Occipital lobe (tissue), 1 donor: ENCODE measurements at regions not wholly inside any gene's neighbourhood (a gene's known extent, or its start where the extent isn't known, plus 50 kb on each side); places are given as distances from the start of the nearest gene placed in this dataset.
"Not testable (repeated sequence)": the region's sequence is repeated elsewhere in the genome, so short reads cannot be mapped to it uniquely, and the experiment has no call there.

Experiments
- DNase-seq: peaks from one replicate; lab custom pipeline; 2025; lab: John Stamatoyannopoulos, UW

DNA sequence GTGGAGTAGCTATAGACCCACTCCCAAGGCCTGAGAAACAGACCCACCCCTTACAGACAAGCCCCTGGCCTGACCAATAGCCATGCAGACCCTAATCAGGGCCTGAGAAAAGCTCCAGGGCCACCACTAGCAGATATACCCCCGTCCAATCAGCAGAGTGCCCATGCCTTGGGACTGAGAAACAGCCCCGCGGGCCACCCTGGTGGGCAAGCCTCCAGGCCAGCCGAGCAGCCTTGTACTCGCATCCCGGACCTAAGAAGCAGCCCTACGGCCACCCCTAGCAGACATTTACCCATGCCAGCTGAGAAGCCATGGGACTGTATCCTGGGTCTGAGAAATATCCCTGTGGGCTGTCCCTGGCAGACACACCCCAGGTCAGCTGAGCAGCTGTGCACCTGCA, 436.5 kb downstream of the SMARCA1 start:
- DNase-seq: no peak

DNA sequence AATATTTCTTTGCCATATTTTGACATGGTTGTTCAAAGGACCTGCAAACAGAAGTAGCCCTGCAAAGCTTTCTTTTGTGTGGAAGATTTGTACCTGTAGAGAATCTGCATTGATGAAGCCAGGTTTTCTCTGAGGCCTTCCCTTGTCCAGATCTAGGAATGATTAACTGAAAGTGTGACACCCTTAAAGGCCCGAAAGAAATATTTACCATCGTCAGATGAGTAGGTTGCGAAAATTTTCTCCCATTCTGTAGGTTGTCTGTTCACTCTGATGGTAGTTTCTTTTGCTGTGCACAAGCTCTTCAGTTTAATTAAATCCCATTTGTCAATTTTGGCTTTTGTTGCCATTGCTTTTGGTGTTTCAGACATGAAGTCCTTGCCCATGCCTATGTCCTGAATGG, 439.0 kb downstream of the SMARCA1 start:
- not testable (repeated sequence) for DNase-seq

DNA sequence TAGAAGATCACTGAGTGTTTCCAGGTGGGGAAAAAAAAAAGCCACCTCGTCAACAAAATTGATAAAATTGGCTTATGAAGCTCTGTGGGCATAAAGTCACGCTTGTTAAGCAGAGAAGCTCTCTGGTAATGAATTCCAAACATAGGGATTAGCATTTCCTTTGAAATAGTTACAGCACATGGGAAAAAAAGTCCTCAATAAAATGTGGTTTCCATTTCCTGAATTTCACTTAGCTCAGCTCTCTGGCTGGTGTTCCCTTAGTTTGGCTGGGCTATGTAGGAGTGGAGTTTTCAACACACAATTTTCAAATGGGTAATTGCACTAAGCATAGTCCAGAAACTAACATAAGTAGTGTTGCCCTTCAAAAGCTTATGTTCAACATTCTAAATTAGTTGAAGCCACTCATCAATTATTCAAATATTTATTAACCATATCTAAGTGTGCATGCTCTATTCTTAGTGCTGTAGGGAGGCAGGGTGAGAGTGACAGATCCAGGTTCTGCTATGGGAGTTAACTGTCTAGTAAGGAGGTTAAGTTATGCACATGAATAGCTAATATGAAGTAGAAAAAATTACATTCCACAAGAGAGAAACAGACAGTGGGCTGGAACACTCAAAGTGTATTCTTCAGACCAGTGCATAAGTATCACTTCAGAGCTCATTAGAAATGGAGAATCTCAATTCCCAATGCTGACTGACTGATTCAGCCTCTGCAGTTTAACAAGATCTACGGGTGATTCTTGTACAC, 445.7 kb downstream of the SMARCA1 start:
- DNase-seq: no peak

DNA sequence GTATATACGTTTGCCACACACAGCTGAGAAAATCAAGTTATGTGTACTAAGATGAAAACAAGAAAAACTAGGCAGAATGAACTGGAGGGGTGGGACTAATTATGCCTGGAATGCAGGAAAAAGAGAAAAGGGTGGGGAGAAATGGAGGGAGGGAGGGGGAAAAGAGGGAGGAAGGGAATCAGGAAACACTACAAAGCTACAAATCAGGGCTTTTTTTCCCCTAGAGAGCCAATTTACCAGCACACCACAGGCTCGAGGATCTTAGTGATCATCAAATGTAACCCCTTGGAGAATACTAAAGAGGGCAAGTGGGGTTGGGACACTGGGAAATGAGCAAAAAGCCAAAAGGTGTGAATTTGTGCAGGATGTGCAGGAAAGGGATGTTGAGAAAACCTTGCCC, 451.9 kb downstream of the SMARCA1 start:
- DNase-seq: no peak

DNA sequence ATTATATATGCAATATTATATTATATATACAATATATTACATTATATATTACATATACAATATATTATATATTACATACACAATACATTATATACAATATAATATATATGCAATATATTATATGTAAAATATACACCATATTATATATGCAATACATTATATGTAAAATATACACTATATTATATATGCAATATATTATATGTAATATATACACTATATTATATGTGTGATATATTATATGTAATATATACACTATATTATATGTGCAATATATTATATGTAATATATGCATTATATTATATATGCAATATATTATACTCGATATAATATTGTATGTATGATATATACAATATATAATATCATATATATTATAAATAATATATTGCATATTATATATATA, 457.4 kb downstream of the SMARCA1 start:
- no peak for DNase-seq

DNA sequence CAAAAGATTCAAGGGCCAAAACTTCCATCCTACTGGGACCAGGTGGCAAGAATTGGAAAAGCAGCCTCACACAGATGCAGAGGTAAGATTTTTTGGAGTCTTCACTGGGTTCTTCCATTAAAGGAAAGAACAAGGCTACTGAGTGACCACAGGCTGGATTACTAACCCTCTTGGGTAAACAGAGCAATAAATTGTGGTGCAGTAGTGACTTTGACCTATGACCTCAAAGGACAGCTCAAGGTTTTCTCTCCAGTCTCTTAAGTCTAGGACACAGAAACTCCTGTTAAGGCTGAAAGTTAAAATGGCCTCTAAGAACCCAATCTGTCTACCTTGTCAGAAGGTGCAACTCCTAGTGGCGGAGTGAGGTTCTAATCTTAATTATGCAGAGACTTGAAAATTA, 464.9 kb downstream of the SMARCA1 start:
- no peak for DNase-seq

DNA sequence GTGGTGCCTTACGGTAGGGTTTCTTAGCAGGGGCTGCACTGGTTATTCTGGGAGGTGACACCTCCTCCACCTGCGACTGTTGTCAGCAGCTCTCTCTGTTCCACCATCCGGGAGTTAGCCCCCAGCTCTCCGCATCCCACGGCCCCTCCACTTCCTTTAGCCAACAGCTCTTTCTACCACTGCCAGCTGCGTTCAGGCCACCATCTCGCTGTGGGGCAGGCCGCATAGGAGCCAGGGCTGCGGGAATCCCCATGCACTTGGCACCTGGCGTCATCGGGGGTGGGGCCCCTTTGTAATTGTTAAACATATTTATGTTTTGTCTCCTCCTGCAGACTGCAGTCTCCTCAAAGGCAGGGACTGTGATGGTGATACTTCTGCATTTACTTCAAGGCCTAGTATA, 480.2 kb downstream of the SMARCA1 start:
- DNase-seq: no peak

DNA sequence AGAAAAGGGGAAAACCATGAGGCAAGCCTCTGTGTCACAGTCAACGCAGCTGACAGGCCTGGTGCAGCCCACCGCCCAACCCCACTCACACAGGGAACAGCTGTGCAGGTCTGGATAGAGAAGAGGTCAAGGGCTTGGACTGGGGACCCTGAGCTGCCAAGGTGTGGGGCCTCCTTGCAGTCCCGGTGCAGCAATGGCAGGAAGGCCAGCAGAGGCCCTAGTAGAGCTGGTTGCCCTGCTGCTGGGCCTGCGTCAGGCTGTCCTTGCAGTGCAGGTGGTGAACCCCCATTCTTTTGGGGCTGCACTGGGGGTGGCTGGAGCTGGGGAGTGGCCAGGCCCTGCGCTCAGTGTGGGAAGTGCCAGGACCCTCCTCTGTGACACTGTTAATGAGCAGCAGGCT, 482.0 kb downstream of the SMARCA1 start:
- DNase-seq: no peak

DNA sequence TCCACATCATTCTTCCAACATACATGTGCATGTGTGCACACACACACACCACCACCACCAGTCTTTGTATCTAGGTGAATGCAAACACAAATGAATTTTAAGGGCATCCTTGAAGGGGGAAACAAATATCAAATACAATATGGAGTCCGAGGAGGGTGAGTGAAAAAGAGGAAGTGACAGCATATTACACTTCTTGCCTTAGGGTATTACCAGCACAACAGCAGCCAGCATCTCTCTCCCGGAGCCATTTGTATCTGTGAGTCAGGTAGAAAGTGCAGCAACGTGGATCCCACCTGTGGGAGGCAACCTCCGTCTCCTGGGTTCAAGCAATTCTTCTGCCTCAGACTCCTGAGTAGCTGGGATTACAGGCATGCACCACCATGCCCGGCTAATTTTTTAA, 483.2 kb downstream of the SMARCA1 start:
- no peak for DNase-seq

DNA sequence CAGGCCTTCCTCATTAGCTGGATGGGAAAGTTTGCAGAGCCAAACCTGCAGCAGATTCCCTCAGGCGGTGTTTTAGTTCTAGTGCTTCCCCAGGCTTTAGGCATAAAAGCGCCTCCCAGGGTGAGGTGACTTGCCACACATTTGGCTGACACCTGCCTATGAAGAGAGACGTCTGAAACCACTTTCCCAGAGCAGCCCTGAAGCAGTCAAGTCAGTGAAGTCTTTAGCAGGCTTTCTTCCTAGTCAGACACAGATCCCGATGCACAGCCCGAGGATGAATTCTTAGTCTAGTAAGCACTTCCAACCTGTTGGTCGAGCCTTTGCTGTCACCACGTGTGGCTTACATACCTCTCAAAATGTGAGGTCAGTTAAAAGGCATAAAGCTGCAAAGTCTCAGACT, 484.1 kb downstream of the SMARCA1 start:
- DNase-seq: no peak

DNA sequence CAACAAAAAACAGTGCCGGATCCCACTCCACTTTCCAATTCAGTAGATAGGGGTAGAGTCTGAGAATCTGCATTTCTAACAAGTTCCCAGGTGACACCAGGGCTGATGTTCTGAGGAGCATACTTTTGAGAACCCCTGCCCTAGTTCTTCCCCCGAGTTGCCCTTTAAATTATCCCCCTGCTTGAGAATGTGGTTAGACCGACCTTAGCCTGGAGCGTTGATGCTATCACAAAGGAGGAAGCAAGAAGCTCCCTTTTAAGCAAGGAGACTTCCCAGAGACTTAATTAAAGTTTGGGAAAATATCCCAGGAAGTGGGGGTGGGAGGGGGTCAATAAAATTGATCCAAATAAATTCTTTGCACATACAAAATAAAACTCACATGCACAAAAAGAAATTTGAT, 485.9 kb downstream of the SMARCA1 start:
- DNase-seq: no peak

DNA sequence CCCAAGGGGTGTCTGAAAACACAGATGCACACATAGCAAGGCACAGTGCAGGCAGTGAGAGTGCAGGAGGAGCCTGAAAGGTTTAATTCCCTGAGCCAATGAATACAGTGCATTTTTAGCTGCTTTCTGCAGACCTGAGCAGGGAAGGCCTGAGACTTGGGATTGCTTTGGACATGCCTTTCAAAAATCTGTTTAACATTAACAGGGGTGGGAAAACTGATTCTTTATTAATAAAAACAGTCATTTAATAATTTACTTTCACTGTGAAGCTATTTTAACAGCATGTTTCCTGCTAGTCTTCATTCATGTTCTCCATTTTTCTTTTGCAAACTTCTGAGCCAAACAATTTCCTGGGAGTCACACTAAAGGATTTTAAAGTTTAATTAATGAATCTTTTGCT, 488.1 kb downstream of the SMARCA1 start:
- no peak for DNase-seq

DNA sequence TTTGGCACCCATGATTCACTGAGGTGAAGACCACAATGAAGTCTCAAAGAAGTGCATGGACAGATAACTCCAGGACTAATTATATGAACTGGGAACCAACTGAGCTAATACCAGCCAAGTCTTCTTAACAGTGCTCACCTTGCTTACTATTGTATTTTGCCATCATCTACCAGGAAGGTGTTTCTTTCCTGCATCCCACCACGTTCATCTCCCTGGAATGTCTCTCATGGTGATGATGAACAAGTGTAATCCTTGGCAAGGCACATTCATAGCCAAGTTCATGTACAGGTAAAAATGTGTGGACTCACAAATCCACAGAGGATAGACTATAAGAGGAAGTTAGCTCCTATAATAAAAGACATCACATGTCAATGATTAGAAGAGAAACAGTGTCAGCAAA, 489.1 kb downstream of the SMARCA1 start:
- no peak for DNase-seq

DNA sequence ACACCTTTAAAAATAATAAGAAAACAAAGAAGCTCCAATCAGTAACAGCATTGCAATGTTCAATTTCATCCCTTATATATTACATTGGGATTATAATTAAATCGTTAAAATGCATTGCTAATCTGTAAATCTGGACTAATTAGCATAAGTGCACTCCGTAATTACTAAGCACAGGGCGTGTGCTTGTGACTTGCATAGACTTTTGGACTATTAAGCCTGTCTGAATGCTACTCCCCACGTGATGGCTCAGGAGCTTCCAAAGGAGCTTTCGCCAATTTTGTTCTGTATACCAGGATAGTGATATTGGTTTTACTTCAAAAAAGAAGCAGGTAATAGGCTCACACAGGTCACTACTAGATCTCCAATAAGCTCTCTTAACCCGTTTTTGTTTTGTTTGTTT, 497.1 kb downstream of the SMARCA1 start:
- no peak for DNase-seq

DNA sequence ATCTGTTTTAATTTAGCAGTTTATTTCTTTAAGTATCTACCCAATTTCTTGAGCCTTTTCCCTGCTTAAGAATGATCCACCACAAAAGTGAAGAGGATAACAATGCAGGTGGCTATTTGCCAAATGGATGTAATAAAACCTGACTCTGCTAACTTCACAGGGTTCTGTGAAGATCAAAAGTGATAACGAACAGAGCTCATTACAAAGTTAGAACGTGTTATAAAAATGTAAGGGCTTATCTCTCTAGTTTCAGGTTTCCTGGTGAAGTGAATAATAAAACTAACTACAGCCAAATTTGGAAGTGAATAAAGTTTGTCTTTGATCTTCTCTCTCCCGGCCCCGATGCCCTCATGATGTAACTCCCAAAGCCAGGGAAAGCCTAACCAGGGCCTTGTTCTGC, 497.9 kb downstream of the SMARCA1 start:
- no peak for DNase-seq

DNA sequence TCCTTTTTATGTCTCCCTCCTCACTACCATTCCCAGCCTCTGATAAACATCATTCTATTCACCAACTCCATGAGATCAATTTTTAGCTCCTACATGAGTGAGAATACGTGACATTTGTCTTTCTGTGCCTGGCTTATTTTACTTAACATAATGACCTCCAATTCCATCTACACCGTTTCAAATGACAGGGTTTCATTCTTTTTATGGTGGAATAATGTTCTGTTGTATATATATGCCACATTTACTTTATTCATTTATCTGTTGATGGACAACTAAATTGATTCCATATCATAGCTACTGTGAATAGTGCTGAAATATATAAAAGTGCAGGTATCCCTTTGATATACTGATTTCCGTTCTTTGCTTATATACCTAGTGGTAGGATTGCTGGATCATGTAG, 503.9 kb downstream of the SMARCA1 start:
- no peak for DNase-seq

DNA sequence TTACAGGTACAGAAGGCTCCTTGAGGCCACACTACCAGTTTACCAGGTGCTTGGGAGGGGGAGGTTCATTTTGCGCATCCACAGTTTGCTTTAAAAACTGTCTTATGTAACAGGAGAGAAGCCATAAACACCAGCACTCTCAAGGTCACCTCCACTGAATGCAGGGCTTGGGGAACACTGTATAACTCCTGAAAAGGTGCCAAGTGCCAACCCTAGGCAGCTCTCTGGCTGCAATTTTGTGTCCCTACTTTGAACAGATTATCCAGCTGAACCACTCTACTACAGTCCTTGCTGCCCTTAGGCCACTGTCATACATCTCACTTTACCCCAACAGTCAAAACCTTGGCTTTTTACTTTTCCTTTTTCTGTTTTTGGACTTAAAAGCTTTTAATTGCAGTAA, 507.9 kb downstream of the SMARCA1 start:
- no peak for DNase-seq

DNA sequence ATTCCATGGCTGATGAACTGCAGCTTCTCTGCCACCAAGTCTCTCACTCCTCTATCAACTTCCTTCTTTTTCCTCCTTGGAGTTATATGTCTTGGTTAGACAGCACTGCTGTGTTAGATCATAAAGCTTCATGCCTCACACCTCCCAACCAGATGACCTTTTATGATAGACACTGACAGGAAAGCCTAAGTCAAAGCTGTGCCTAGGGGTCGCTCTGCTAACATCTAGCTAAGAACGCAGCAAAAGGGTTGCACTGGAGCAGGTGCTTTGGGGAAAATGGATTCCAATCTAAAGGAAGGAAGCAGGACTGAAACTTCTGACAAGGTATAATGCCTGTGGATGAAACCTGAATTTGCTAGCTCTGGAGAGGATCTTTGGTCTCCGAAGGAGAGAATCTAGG, 509.7 kb downstream of the SMARCA1 start:
- DNase-seq: no peak

DNA sequence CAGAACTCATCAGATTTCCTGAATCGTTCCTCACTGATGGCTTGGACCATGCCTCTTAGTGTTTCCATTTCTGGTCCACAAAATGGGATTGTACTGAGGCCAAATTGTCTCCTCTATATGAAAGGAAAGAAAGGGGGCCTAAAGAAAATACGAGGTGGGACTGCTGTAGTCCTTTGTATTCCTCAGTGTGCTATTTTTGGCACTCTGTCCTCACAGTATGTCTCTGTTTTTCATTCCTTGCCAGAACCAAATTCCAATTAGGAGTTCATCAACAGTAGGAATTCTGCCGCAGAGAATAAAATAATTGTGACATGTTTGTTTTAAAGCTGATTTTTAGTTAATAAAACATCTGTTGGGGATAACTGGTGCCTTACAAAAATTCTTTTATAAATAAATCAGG, 515.7 kb downstream of the SMARCA1 start:
- DNase-seq: no peak

DNA sequence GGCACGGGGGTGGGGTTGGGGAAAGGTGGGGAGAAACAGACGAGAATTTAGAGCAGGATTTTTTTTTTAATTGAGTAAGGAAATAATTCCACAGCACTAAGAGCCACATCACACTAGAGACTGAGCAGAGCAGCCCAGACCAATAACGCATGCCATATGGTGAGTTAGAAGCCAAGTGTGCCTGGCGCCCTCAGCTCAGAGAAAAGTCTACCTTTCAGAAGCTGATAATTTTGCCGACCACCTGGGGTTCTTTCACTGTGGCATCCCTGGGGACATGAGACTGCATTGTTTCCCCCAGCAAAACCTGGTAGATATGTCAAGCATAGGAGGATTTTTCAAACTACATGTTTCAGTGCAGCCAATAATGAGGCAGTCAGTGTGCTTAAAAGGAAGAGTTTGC, 516.8 kb downstream of the SMARCA1 start:
- no peak for DNase-seq

DNA sequence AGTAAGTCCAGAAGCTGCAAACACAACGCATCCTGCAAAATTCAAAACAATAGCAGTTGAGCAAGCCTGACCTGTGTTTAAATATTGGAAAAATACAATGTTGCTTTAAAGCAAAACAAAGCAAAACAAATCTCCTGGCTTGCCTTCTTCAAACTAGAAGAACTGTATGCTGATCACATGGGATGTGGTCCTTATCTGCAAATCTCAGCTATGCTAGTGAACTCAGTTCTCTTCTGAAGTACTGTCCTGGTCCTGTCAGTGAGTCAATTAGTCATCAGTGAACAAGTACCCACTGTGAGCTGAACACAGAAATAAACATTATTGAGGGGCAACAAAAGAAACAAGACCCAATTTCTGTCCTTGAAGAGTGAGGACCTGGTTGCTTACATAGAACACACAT, 522.5 kb downstream of the SMARCA1 start:
- no peak for DNase-seq

DNA sequence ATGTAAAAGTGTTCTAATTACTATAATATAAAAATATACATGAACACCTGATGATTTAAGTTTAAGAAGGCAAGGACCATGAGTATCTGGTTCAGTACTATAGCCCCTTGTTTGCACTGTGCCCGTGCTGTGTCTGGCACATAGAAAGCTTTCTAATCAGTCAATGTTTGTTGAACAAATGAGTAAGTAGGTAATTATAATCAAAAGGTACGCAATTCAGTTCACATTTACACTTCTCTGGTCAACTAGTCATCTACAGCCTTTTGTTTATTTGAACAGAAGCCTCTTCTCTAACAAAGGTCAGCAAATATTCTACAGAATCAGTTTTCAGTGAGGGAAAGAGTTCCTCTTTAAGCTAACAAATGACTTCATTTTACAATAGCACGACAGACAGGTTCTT, 523.3 kb downstream of the SMARCA1 start:
- DNase-seq: no peak

DNA sequence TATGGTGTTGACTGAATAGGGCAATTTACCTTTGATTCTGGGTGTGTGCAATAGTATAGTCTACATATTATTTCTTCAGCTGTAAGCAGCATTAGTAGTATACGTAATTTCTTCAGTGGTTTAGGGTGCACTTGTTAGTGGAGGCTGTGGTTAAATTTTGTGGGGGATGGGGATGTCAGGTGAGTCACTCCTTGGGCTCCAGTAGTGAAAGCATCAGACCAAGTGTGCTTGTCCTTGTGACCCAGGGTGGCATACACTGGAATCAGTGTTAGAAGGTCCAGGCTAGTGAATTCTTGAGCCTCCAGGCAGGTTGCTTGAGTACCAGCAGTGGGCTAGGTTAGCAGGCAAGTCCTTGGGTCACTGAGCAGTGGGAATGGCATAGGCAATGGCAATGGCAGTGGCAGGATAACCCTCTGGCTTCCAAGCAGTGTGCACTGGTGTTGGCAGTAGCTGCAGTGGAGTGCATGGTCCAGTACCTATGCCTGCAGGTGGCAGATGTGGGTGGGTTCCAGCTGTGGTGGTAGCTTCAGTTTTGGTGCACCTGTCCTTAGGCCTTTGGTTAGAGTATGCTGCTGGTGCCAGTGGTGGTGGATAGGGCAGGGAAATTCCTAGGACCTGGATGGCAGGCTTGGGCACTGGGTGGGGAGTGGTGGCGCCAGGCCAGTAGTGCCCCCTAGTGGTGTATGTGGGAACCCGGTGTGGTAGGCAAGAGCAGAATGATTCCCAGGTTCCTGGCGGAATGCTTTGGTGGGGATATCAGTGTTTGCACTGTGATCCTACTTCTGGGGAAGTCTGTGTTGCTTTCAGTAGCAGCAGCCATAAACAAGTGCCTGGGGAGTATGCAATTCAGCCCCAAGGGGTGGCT, 531.0 kb downstream of the SMARCA1 start:
- no peak for DNase-seq
